GM20431 (cell line): ENCODE measurements at regions not wholly inside any gene's neighbourhood (a gene's known extent, or its start where the extent isn't known, plus 50 kb on each side); places are given as distances from the start of the nearest gene placed in this dataset.

Experiments
- in situ Hi-C: fragments of 300-500 bp; cut with MseI, MboI; formaldehyde crosslinking; loops from one replicate; pipeline ENCODE4 v1.15.0; 2020; ENCODE audit warnings: low sequenced_read_pairs; ENCODE audit not compliant: unreplicated experiment

DNA sequence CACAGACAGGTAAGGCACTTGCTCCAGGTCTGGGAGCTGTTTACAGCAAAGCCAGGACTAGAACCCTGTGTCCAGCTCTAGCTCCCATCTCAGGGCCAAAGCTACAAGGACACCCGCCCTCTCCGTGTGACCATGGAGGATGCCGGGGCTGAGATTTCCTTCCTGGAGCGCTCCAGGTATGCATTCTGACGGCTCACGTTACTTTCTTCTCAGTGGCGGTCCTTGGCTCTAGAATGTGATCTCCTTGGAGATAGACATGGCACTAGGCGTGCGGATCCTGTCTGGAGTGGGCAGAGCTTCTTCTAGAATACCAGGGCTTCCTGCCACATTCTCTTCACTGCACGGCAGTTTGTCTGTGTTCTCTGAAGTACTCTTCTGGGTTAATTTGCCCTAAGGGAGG is 185.7 kb downstream of the OPA1 start:
- in situ Hi-C loops = loop anchor here (25.0 kb wide), 1 partner anchor 359 kb away; the partner anchor contains the start of gene HES1

DNA sequence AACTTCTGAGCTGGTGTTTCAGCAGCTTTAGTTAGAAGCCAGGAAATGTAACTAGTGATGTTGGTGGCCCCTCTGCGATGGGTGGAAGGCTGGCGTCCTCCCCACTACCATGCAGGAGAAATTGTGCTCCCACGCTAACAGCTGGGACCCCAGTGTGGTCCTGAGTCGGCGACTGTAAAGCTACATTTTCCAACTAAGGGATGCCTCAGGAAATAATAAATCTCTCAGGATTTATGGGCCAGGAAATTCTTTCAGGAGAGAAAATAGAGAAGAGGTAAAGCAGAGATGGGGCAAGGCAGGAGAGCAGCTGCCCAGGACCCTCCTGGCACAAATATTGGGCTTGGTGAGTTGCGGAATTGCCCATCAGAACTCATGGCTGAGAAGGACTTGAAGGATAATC is 186.9 kb downstream of the OPA1 start:
- in situ Hi-C loops = loop anchor here (10.0 to 25.0 kb wide), 2 partner anchors 357 to 535 kb away; partner anchors contain the start of gene HES1

DNA sequence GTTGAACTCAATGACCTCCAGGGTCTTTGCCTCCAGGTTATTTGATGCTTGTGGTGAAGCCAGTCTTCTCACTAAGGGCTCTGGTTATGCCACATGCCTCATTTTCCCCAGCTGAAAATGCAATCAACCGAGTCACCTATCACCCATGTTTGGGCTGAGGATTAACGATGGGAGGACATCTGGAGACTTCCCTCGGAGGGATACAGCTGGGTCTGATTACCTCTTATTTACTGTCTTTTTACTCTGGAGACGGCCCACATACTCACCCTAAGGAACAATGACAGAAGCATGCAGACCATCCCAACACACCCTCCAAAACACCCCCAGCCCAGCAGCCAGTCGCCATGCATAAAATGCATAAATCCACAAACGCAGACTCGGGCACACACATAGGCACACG is 187.4 kb downstream of the OPA1 start:
- in situ Hi-C loops = loop anchor here (10.0 to 25.0 kb wide), 2 partner anchors 357 to 534 kb away; partner anchors contain the start of gene HES1

DNA sequence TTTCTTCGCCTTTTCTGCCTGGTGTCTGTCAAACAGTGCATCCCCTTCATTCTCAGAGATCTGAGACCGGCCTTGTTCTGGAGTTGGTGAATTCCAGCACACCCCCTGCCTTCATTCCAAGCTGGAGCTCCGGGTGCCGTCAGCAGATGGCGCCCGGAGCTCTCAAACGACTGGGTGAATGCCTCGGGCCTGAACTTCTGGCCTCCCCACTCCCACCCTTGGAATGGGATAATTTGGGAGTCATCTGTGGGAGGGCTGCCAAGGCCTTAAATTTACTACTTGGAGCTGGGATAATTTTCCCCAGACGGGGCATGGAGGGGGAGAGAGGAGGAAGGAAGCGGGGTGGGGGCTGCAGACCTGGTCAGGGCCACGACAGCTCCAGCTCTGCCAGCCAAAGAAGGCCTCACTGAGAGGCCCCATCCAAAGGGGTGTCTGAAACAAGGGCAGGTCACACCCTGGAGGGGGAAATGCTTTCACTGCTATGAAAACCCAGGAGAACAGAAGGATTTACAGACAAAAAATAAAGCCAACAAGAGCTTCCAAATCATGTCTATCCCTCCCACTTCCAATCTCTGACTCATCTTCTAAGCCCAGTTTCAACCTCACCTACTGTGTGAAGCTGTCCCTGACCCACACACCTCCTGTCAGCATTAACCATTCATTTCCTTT is 187.9 kb downstream of the OPA1 start:
- in situ Hi-C loops = loop anchor here (10.0 to 25.0 kb wide), 2 partner anchors 356 to 534 kb away; partner anchors contain the start of gene HES1

DNA sequence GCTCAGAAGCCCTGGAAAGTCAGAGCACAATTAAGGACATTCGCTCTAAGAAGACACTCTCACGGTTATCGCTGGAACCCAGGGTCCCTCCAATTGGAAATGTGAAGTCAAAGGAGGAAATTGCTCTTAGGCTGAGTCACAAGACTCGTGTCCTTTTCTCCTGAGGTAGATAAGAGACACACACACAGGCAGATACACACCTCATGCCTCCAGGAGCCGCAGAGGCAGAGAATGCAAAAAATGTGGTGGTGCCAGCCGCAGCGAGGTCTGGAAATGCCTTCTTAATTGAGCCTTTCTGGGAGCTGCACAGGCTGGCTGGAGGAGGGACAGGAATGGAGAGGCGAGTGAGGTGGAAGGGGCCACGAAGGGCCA is 189.3 kb downstream of the OPA1 start:
- in situ Hi-C loops = loop anchor here (10.0 to 25.0 kb wide), 2 partner anchors 355 to 533 kb away; partner anchors contain the start of gene HES1

DNA sequence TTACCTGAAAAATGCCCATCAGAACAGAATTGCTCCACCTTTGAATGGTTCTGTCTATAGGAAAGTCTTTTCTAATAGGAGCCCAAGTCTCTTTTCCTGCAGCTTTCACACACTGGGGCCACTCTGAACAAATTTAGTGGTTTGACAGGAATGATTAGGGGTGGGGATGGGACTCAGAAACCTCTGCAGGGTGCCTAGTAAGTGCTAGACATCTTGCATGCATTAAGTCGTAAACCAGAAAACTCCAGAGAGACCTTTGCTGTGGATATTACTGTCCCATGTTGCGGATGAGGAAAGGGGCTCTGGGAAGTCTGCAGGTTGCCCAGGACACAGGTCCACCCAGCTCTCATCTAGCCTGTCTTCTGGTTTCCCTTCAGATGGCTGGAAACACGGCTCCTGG is 189.7 kb downstream of the OPA1 start:
- in situ Hi-C loops = loop anchor here (10.0 to 25.0 kb wide), 2 partner anchors 355 to 532 kb away; partner anchors contain the start of gene HES1

DNA sequence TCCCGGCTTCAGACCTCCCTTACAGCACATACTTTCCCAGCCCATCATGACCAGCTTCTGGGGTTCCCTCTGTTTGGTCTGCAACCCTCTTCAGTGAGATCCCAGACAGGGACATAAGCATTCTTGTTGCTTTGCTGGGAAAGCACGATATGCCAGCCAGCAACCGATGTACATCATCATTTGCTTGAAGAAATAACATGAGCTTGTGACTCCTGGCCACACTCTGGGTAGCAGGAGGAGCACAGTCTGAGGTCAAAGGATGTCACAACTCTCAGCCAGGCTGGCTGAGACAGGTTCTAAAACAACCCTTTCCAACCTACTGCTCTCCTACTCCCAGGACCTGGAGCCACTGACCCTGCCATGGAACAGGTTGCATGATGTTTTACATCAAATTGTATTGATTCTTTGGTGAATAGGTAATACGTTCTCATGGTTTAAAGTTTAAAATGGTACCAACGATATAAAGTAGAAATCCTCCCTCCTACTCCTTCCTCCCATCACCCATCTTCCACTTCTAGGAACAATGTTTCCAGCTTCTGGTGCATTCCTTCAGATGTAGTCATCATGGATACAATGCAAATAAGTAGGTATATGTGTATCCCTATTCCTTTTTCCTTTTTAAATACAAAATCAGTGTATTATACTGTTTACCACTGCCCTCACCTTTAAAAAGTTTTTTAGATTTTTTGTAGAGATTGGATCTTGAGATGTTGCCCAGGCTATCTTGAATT is 190.3 kb downstream of the OPA1 start:
- in situ Hi-C loops = loop anchor here (10.0 to 25.0 kb wide), 2 partner anchors 354 to 531 kb away; partner anchors contain the start of gene HES1

DNA sequence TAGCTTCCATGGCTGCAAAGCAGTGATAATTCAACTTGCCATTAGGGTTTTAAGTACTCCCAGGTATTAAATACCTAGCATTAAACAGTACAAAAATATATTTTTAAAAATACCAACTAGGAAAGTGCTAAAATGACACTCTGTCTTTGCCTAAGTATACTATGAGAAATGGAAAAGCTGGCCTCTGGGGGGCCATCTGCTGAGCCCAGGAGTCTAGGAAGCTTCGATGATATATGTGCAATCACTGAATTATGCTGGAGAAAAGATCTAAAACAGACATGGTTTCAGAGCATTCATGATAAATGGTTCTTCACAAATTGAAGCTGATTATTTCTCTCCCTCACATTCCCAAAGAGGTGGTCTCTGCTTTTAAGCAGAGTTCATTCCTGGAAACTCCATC is 191.8 kb downstream of the OPA1 start:
- in situ Hi-C loops = loop anchor here (10.0 to 25.0 kb wide), 2 partner anchors 352 to 530 kb away; partner anchors contain the start of gene HES1

DNA sequence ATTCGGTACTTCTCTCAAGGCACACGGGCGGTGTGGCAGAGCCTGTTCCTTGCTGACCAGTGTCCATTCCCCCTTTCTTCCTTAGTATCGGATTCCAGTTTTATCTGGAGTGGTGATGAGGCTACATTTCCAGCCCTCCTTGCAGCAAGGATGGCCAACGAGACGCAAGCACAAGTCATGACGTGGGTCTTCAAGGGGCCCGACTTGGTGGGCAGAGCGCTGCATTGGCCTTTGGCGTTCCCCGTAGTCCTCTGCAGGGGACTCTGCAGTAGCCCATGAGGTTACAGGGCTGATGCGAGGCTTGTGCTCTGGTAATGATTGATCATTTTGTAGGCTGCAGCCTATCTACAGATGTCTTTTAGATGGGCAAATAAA is 194.5 kb downstream of the OPA1 start:
- in situ Hi-C loops = loop anchor here (10.0 to 25.0 kb wide), 2 partner anchors 350 to 527 kb away; partner anchors contain the start of gene HES1

DNA sequence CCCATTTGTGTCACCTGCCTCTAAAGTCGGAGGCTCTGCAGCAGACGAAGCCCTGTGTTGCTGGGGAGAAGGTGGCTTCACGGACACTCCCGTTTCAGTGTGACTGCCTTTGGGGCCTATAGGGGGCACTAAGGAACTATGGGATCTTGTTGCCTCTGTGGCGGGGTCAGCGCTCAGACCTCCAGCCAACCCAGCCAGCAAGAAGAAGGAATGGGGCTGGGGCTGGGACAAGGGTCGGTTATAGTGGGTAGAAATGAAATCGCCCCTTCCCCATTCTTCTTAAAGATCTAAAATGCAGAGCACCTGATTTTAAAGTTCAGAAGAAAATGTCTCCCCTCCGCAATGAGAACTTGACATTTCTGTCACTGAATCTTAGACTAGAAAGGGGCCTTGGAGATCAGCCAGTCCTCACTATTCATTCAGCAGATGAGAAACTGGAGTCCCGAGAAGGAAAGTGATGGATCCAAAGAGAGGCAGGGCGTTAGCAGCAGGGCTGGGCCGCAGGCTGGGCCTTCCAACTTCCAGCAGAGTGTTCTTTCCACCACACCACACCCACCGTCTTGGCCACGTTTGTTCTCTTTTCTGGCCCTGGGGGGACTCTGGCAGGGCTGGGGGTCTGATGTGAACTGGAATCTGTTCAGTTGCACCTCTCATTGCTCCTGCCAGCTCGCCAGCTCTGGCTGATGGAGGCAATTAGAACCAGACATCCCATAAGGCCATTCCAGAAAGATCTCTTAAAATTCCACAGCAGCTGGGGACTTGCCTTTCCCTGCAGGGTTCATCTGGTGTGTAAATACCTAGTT is 195.4 kb downstream of the OPA1 start:
- in situ Hi-C loops = loop anchor here (10.0 to 25.0 kb wide), 2 partner anchors 349 to 526 kb away; partner anchors contain the start of gene HES1

DNA sequence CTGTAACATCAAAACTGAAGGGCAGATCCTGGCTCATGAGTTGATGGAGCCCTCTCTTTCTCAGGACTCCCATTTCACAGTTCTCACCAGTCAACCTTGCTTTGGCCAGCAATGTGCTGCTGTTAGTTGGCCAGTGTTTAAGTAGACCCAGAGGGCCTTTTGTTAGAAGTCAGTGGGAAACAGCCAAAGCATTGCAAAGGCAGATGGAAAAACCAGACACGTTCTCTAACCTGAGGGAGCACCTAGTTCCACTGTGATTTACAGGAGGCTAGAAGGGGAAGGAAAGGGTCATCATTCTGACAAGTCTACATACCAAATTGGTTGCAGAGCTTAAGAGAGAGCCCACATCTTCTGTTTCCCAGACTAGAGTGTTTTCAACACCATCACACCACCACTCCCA is 196.4 kb downstream of the OPA1 start:
- in situ Hi-C loops = loop anchor here (10.0 to 25.0 kb wide), 2 partner anchors 348 to 525 kb away; partner anchors contain the start of gene HES1

DNA sequence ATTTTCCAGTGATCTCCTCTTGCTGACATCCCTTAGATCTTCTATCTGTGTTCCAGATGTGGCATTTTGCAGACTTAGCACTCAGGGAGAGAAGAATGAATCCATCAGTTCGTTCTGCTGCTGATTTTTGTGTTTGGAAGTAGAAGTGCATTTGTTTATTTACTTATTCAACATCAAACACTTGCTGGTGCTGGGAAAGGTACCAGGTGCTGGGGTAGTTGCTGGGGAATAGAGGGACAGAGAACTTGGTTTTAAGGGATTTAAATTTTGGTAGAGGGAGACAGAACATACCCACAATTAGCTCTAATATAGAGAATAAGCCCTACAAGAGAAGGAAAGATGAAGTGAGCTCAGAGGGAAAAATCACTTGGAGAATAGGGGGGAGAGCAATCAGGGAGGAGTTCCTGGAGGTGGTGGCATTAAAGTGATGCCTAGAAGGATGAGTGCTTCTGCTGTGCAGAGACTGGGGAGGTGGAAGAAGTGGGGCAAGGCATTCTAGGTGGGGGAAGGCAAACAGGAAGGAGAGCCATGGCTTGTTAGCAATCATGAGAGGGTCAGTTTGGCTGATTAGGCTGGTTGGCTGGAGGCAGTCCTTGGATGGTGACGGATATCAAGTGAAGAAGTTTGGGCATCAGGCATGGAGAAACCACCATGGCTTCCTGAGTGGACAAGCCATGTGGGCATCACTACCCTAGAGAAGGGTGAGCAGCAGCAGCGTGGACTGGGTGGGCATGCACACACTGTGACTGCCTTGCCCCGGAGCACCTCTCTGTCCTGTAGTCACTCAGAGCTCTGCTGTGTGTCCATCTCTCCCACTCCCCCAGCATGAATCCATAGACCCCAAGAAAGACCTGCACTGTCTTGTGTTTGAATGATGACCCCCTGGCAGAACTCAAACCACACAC is 197.3 kb downstream of the OPA1 start:
- in situ Hi-C loops = loop anchor here (25.0 kb wide), 1 partner anchor 347 kb away; the partner anchor contains the start of gene HES1

DNA sequence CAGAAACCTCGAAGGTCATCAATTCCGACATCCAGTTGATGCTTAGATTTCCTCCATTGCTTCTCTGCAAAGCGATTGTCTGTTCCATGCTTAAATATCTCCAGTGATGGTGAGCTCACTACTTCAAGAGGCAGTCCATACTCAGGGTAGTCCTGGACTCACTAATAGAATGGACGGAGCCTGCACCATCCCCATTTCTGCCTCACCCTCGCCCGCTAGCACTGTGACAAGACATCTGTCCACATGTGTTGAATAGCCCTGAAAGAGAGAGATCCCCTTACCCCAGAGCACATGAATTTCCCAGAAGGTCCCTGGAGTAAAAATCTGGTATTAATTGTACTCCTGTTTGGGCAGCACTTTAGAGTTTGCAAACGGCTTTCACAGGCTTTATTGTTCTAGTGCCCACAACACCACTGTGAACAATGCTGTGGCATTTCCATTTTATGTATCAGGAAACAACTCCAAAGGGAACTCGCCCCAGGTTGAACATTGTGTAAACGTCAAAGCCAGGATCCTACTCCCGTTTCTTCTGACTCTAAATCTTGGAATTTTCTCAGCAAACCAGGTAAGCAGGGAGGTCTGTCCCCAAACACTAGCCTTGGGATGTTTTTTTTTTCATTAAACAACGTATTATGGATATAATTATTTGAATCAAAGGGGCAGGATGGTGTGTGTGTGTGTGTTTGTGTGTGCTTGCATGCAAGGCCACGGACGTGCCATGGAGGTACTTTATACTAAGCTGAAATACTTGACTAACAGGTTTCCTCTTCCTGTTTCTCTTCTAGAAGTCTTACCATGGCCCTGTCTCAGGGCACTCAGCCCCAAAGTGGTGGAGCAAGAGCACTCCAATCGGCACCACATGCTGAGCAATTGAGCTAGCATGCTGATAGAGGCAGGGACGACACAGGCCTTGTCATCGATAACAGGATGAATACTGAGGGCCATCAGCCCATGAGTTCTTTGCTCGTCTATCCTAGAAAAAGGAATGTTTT is 198.3 kb downstream of the OPA1 start:
- in situ Hi-C loops = loop anchor here (25.0 kb wide), 1 partner anchor 346 kb away; the partner anchor contains the start of gene HES1

DNA sequence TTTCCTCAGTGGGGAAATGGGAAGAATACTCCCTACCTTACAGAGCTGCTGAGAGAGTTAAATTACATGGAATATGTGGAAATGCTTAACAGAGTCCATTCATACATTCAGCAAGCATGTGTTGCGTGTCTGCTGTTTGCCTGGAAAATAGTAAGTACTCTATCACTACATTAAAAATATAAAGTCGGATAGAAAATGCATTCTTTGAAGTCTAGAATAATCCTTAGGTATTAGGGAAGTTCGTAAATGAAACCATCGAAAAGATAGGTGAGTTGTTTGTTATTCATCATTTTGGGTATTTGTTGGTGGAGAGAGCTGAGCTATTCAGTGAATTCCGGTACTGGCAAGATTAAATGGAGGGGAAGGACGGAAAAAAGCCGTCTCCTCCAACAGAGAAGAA is 200.1 kb downstream of the OPA1 start:
- in situ Hi-C loops = loop anchor here (25.0 kb wide), 1 partner anchor 344 kb away; the partner anchor contains the start of gene HES1

DNA sequence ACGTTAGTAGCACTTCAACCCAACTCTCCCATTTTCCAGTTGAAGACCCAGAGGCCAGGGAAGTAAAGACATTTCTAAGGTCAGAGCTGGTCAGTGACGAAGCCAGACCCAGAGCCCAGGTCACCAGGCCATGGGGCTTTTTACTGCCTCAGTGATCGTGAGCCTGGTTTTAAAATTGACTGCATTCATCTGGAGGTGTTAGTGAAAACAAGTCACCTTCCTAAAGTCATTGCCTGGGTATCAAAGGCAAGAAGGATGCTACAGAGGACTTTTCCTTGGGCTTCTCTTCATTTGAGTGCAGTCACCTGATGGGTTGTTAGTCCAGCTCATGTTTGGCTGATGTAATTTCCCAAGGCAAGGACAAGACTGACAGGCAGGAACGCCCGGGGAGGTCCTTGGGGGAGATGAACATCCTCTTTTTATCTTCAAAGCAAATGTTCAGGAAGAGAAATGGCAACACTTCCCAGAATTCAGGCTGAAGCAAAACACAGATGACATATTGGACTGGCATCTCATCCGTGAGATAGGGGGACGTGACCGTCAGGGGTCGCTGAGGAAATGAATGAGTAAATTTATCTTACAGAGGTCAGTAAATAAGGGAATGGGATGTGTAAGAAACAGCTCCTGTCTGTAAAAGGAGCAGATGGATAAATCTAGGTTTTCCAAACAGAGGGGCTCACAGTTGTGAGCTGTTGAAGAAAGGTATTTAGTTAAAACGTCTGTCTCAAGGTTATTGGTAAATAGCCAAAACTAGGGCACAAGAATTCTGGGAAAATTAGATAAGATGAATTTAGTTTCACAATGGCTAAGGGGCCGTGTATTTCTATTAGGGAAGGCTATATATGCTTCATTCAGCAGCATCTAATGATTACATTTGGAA is 201.2 kb downstream of the OPA1 start:
- in situ Hi-C loops = loop anchor here (25.0 kb wide), 1 partner anchor 343 kb away; the partner anchor contains the start of gene HES1

DNA sequence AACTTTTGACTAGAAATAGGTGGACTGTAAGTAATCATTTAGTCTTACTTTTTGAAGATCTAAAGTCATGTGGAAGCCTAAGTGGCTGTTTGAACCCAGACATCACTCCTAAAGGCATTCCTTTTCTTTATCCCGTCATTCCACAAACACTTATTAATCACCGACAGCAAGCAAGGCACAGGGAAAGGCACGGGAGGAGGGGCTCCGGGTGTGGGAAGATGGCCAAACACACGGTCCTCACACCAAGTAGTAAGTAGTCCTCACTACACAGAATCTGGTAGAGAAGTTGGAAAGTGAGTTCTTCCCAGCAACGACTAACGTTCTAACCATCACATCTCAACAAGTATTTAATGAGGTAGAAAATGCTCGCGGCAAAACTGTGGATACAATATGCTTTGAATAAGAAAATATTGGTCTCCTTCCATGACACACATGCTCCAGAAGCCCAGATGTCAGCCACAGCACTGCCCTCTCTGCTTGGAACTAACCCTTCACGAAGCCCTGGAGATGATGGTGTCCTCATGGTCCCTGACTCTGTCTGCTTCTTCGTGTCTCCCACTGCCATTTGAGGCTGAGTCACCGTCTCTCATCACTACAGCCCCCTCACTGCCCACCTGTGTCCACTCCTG is 202.2 kb downstream of the OPA1 start:
- in situ Hi-C loops = loop anchor here (25.0 kb wide), 1 partner anchor 342 kb away; the partner anchor contains the start of gene HES1
